Cardiac septum (tissue), 1 donor: ENCODE measurements at regions not wholly inside any gene's neighbourhood (a gene's known extent, or its start where the extent isn't known, plus 50 kb on each side); places are given as distances from the start of the nearest gene placed in this dataset.

ENCODE experiments used
- DNase-seq: peaks from one replicate; pipeline ENCODE4 v3.0.0-alpha.2; 2020; ENCODE audit warnings: low spot score
- intact Hi-C: fragments of 100-400 bp; cut with DNase I; formaldehyde crosslinking; loops from one replicate; pipeline ENCODE4 v1.14.0; 2022
- donor health status: DM: no; HTN: no; CAD: no.

DNA sequence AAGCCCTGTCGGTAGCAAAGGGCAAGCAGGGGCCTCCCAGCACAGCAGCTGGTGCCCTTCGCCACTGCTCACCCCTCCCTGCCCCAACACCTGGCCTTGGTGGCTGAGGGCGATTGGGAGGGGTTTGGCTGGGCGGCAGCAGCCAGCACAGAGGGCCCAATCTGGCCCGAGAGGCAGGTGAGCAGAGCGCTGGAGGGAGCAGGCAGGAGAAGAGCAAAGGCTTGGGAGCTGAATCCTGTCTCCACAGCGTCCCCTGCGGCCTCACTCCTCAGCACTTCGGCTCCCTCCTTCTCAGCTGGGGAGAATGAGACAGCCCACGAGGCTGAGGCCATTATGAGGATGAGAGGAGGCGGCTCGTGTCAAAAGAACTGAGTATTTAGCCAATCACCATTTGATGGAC lies 74.9 kb upstream of the TAF1B start:
- intact Hi-C loops, result no loop called here
- no peak for DNase-seq

- no peak for DNase-seq
- intact Hi-C loops, result loop anchor here (5.0 kb wide), 1 partner anchor 212 kb away; the partner anchor contains the start of gene ADAM17
Measured at GRCh38 chr2:9769171-9770005, 73.9 kb upstream of the TAF1B start.

DNA sequence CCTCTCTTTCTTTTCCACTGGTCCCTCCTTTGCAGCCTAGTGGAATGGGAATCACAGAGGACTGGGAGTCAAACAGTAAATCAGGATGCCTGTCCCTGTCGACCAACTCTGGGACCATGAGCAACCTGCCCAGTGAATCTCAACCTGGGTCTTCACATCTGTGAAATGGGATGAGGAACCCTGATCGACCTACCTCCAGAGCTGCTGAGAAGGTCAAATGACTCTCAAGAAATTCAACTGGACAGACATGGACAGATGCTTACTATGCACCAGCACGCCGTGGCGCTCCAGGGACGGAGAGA lies 73.3 kb upstream of the TAF1B start:
- intact Hi-C loops, result loop anchor here (5.0 kb wide), 1 partner anchor 213 kb away; the partner anchor contains the start of gene ADAM17

DNA sequence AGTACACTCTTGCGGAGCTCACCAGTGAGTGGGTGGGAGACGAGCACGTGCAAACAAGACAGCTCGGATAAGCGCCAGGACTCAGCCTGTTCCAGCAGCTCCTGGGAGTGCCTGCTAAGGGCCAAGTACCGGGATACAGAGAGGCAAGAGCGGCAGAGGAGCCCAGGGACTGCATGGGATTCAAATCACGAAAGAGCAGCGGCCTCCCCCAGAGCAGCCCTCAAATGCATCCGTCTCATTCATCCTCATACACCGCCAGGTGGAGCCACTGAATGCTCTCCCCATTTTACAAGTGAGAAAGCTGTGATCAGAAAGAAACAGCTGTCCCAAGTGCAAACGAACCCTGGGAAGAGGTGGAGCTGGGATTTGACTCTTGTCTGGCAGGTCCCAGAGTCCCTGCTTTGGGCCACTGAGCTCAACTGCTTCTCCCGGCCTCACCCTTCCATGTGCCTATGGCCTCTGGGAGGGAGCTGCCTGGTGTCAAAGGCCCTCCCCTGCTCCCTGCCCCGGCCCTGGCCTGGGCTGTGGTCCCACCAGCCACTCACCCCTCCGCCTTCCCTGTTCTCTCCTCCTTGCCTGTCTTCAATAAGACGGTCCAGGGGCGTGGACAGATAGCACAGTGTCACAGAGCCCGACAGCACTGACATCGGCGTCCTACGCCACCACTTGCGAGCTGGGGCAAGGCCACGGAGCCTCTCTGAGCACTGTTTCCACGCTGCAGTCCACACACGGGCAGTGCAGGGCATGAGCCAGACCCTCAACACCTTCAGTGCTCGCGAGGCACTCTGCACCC lies 72.8 kb upstream of the TAF1B start:
- no peak for DNase-seq
- intact Hi-C loops, result loop anchor here (5.0 kb wide), 1 partner anchor 213 kb away; the partner anchor contains the start of gene ADAM17

More for the DNA sequence above, 73.3 kb upstream of the TAF1B start:
- no peak for DNase-seq

GRCh38 chr2:9771101-9771449 lies 72.2 kb upstream of the TAF1B start:
- intact Hi-C loops, result loop anchor here (5.0 kb wide), 1 partner anchor 214 kb away; the partner anchor contains the start of gene ADAM17
- no peak for DNase-seq

DNA sequence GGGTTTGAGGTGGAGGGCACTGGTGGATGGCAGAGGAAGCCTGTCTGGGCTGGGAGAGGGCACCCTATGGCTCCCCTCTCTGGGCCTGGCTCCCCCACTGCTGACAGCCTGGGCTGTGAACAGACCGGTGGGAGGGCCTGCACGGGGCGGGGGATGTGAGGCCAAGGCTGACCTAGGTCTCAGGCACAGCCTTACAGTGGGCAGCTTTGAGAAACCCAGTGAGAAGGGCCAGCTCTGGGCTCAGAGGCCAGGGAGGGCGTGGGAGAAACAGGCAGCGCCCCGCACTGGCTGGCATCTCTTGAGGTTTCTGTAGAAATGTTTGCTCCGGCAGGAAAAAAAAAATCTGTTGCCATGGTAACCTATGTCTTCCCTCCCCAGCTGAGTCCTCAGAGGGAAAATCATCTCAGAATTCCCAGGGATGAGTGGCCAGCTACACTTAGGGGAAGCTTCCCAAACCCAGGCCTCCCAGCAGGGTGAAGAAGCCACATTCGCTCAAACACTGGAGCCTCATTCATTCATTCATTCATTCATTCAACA lies 71.7 kb upstream of the TAF1B start:
- no peak for DNase-seq
- intact Hi-C loops, result loop anchor here (5.0 kb wide), 1 partner anchor 214 kb away; the partner anchor contains the start of gene ADAM17

DNA sequence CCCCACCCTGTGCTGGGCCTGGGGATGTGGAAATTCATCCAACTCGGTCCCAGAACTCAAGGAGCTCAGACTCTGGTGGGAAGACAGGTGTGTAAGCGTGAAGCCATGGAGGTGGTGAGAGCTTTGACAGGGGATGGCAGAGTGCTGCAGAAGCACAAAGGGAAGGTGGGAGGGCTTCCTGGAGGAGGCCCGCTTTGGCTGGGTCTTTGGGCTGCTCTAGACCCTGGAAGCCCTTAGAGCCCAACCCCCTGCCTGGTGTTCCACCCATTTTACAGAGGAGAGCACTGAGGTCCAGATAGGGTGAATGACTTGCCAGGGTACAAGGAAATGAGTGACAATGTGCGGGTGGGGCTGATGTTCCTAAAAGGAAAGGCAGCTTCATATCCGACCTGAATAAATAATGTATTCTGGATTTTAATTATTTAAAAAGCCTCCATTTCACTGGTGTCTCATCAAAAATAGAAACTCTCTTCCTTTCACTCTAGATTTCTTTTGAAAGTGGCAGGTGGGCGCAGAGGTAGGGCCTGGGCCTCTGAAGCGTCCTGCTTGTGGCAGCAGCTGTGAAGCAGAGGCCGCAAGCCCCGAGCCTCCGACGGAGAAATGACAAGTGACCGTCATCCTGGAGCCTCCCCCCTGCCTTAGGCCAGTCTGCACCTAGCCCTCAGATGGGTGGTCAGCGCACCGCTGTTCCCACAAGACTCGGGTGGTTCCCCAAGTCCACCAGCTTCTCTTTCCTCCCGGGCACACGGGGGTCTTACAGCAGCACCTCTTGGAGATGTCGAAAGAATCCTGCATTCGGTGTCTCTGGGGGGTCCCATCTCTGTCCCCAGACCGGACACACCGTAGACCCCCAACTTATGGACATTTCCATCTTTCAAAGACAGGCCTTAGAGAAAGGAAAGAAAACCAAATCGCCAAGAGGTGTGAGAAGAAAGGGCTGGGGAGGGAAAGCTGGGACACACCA lies 71.0 kb upstream of the TAF1B start:
- DNase-seq, result no peak

DNA sequence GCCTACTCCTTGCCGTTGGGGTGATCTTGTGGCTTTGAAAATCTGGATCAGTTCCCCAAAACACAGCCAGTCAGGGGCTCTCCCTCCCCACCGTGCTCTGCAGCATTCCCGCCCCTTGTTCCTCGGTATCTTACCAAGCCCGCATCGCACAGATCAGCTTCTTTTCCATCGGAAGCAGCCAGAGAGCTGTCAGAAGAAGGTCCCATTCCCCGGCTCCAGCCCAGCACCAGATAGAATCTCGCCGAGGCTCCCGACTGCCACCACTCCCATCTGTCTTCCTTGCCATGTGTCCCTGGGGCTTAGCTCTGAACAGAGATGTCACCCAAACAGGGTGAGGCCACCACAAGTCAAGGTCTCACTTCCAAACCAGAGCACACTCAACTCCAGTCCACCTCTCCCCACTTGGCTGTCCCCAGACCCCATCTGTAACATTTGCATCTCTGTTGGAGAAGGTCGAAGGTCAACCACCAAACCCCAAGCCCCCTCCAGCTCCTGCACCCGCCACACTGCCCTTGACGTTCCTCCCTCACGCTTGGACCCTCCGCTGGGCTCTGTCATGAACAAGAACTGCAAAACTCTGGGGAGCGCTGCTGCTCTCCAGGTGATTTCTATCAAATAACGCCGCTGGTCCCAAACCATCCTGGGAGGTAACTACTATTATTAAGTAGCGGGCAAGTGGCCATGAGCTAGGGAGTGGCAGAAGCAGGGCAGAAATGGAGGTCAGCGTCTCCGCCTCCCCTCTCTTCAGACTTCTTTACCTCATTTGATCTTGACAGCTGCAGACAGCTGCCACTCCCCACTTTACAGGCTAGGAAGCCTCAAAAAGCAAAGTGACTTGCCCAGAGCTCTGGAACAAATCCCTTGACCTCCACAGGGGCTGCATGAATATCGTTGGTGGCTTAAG lies 70.0 kb upstream of the TAF1B start:
- intact Hi-C loops, result loop anchor here (5.0 kb wide), 1 partner anchor 216 kb away; the partner anchor contains the start of gene ADAM17
- DNase-seq, result no peak

More for the DNA sequence above, 71.0 kb upstream of the TAF1B start:
- intact Hi-C loops, result loop anchor here (5.0 kb wide), 1 partner anchor 215 kb away; the partner anchor contains the start of gene ADAM17

- intact Hi-C loops, result loop anchor here (5.0 kb wide), 1 partner anchor 217 kb away; the partner anchor contains the start of gene ADAM17
- no peak for DNase-seq
Measured at GRCh38 chr2:9773903-9774239, 69.4 kb upstream of the TAF1B start.

DNA sequence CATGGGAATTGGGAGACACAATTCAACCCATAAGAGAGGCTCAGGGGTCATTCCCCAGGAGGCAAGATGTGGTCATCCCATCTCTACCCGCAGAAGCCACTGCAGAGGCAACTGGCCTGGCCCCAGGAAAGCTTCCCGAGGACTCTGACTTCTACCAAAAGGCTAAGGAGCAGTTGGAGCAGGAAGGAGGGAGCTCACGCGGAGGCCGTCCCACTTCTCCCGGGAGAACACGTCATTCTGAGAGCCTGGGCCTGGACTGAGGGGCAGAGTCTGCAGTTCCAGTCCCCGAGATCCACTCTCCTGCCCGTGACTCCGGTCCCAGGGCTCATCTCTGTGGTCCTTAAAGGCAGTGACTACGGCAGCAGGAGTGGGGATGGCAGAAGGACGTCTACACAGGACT lies 69.0 kb upstream of the TAF1B start:
- no peak for DNase-seq
- intact Hi-C loops, result loop anchor here (5.0 kb wide), 1 partner anchor 217 kb away; the partner anchor contains the start of gene ADAM17

GRCh38 chr2:9775351-9775750 lies 67.9 kb upstream of the TAF1B start:
- intact Hi-C loops, result no loop called here
- DNase-seq, result no peak

DNA sequence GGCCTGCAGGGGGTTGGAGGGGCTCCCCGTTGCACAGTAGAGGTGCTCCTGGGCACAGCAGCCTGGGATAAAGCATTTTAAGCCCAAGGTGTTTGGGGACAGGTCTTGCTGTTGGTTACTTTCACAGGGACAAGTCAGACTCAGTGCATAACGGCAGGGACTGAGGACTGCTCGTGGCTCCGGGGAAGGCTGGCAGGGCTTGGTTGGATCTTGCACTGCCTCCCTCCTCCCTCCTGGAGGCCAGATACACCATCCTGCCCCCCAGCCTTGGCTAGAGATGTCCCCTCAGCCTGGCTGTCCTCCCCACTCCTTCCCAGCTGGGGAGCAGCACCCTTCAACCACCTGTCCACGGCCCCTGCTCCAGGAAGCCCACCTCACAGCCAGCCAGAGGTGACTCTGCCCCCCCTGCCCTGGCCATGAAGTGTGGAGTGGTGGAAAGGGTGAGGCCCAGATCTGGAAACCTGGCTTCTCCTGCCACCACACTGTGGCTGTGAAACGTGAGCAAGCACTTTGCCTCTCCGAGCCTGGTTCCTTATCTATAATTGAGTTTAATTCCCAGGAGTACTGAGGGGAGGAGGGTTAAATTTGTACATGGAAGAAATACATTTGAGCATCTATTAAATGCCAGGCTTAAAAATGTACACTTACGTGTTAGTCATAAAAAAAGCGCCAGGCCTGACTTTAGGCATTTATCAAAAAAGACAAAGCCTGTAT lies 67.1 kb upstream of the TAF1B start:
- intact Hi-C loops, result no loop called here
- DNase-seq, result no peak

- intact Hi-C loops, result no loop called here
- no peak for DNase-seq
Measured at GRCh38 chr2:9777081-9777480, 66.2 kb upstream of the TAF1B start.

GRCh38 chr2:9778012-9778411 lies 65.3 kb upstream of the TAF1B start:
- intact Hi-C loops, result no loop called here
- no peak for DNase-seq

- intact Hi-C loops, result no loop called here
- no peak for DNase-seq
Measured at GRCh38 chr2:9778471-9779316, 64.6 kb upstream of the TAF1B start.

GRCh38 chr2:9779596-9780264 lies 63.5 kb upstream of the TAF1B start:
- intact Hi-C loops, result no loop called here
- DNase-seq, result no peak
